B cell (primary cell): ENCODE measurements at regions not wholly inside any gene's neighbourhood (a gene's known extent, or its start where the extent isn't known, plus 50 kb on each side); places are given as distances from the start of the nearest gene placed in this dataset.

ENCODE experiments used
- ATAC-seq: fragments of 200-7000 bp; cut with Tn5 transposase; one replicate; pipeline ENCODE4 v1.10.0; 2021; ENCODE audit warnings: low read depth, mild to moderate bottlenecking, moderate number of reproducible peaks, moderate library complexity
- CTCF ChIA-PET: fragments of 350-600 bp; sonication (Branson Sonifier 250); formaldehyde crosslinking; loops from one replicate; lab custom pipeline; 2021; ENCODE audit warnings: antibody characterized with exemption, inconsistent platforms; lab: Charles Lee
- POLR2A ChIA-PET: fragments of 350-600 bp; sonication (Branson Sonifier 250); formaldehyde crosslinking; loops from one replicate; lab custom pipeline; 2021; ENCODE audit warnings: antibody characterized with exemption; lab: Charles Lee
- DNase-seq: peaks from one replicate; pipeline ENCODE4 v3.0.0; 2013
- H2AFZ ChIP-seq: 2 replicates; pipeline ENCODE4 v1.6.1; 2012; ENCODE audit warnings: mild to moderate bottlenecking, low read depth, low read length; ENCODE audit not compliant: insufficient read depth, poor library complexity, severe bottlenecking
- H3K27ac ChIP-seq, 2 donors: 1 replicate in 1 of 2; 2 replicates in 1 of 2; pipeline ENCODE4 v1.5.1; 2012 to 2013; ENCODE audit warnings: low read length in 2 of 2, mild to moderate bottlenecking in 2 of 2, moderate library complexity in 1 of 2
- H3K27me3 ChIP-seq, 4 experiments: fragments of 200-600 bp in 1 of 4; sonication (generic) in 1 of 4; replicated peaks in 1 of 4; 1 replicate in 2 of 4; 2 replicates in 2 of 4; pipeline versions ENCODE4 v1.6.1 to v1.7.0; 2013 to 2016; ENCODE audit warnings: low read length in 3 of 4, mild to moderate bottlenecking in 2 of 4, mixed read lengths in 1 of 4, moderate library complexity in 1 of 4; ENCODE audit not compliant: insufficient read depth in 4 of 4, control insufficient read depth in 3 of 4; ENCODE audit errors: control extremely low read depth in 1 of 4
- H3K36me3 ChIP-seq, 2 experiments: replicated peaks in 1 of 2; 1 replicate in 1 of 2; 2 replicates in 1 of 2; pipeline versions ENCODE4 v1.6.1 to v1.7.1; 2013; ENCODE audit warnings: low read length in 1 of 2; ENCODE audit not compliant: insufficient read depth in 2 of 2, control insufficient read depth in 1 of 2; ENCODE audit errors: control extremely low read depth in 1 of 2, extremely low read depth in 1 of 2
- H3K4me1 ChIP-seq, 2 donors: fragments of 200-600 bp in 1 of 2; sonication (generic) in 1 of 2; 1 replicate in 1 of 2; 2 replicates in 1 of 2; pipeline versions ENCODE4 v1.5.1 to v1.6.1; 2013 to 2017; ENCODE audit warnings: low read length in 2 of 2; ENCODE audit not compliant: control insufficient read depth in 2 of 2, insufficient read depth in 2 of 2
- H3K4me2 ChIP-seq: replicated peaks from 2 replicates; pipeline ENCODE3; 2012; ENCODE audit warnings: mild to moderate bottlenecking, low read depth, low read length; ENCODE audit not compliant: poor library complexity, severe bottlenecking
- H3K4me3 ChIP-seq, 5 experiments: fragments of 200-600 bp in 1 of 5; sonication (generic) in 1 of 5; 1 replicate in 3 of 5; 2 replicates in 2 of 5; pipeline versions ENCODE4 v1.5.1 to v1.7.0; 2011 to 2016; ENCODE audit warnings: low read length in 4 of 5, mild to moderate bottlenecking in 4 of 5, low read depth in 2 of 5, control low read depth in 1 of 5, moderate library complexity in 1 of 5; ENCODE audit not compliant: insufficient read depth in 1 of 5; ENCODE audit errors: control extremely low read depth in 1 of 5, extremely low read depth in 1 of 5
- H3K79me2 ChIP-seq: fragments of 200-600 bp; sonication (generic); one replicate; pipeline ENCODE4 v1.6.0; 2016; ENCODE audit warnings: low read length; ENCODE audit not compliant: control insufficient read depth, insufficient read depth
- H3K9ac ChIP-seq: fragments of 200-600 bp; sonication (generic); 2 replicates; pipeline ENCODE4 v1.6.1; 2017; ENCODE audit warnings: mild to moderate bottlenecking, low read length, moderate library complexity
- H3K9me3 ChIP-seq, 3 donors: one replicate each; pipeline versions ENCODE4 v1.6.1 to v1.7.1; 2013; ENCODE audit warnings: low read length in 2 of 3; ENCODE audit not compliant: control insufficient read depth in 2 of 3, insufficient read depth in 1 of 3; ENCODE audit errors: control extremely low read depth in 1 of 3
- H4K20me1 ChIP-seq: 2 replicates; pipeline ENCODE4 v1.6.0; 2012; ENCODE audit warnings: mild to moderate bottlenecking, low read length; ENCODE audit not compliant: insufficient read depth, control insufficient read depth, poor library complexity, severe bottlenecking
- H3K27ac Mint-ChIP-seq: one replicate; pipeline ENCODE4 v1.8.0; 2021; ENCODE audit warnings: mixed read lengths
- H3K27me3 Mint-ChIP-seq: one replicate; pipeline ENCODE4 v1.8.0; 2021; ENCODE audit warnings: mixed read lengths
- H3K4me1 Mint-ChIP-seq: one replicate; pipeline ENCODE4 v1.8.0; 2021; ENCODE audit warnings: mixed read lengths
- H3K4me3 Mint-ChIP-seq: one replicate; pipeline ENCODE4 v1.8.0; 2021; ENCODE audit warnings: mixed read lengths
- H3K9me3 Mint-ChIP-seq: one replicate; pipeline ENCODE4 v1.8.0; 2022; ENCODE audit warnings: mixed read lengths; ENCODE audit not compliant: insufficient read depth
- EZH2 ChIP-seq: IDR thresholded peaks from 2 replicates; pipeline ENCODE4 v1.6.1; 2012; ENCODE audit warnings: borderline replicate concordance, low read depth, mild to moderate bottlenecking, moderate library complexity, low read length; ENCODE audit not compliant: insufficient read depth, poor library complexity, severe bottlenecking
- WGBS: methylation state at CpG from one replicate; pipeline ENCODE4 v1.1.5; 2013; ENCODE audit warnings: missing lambda C conversion rate; ENCODE audit not compliant: insufficient coverage; 5-methylcytosine and 5-hydroxymethylcytosine counted together
- intact Hi-C: fragments of 100-400 bp; cut with micrococcal nuclease; formaldehyde crosslinking; loops from one replicate; pipeline ENCODE4 v1.10.0; 2022
- TF ChIP-seq, protein P1 (sequence below): fragments of 200-600 bp; IDR thresholded peaks from one replicate; pipeline ENCODE4 v1.8.0; 2022; ENCODE audit warnings: antibody characterized with exemption, mild to moderate bottlenecking

DNA sequence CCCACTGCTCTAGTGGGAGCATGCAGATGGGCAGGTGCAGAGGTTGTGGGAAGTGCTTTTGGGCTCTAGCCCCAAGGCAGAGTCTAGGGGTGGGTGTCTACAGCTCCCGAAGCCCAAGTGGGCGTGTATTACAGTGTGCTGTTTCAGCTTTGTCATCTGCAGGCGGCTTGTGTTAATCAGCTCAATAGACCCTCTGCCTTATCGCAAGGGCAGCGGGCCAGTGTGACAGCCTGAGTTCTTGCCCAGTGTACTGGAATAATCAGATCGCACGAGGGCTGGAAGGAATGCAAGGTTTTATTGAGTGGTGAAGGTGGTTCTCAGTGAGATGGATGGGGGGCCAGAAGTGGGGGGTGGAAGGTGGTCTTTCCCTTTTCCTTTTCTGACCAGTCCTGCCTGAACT is 529.4 kb upstream of the AMOT start:
- Mint-ChIP-seq H3K27me3 (no peaks in the 10 kb centered on the region), H3K4me1 (no peaks in the 10 kb centered on the region), H3K9me3 (no peaks in the 10 kb centered on the region), H3K27ac (no peak overlapping the region), H3K4me3 (no peak overlapping the region)
- Histone ChIP-seq H3K9ac (no peak overlapping the region), H3K9me3 (no peaks in the 10 kb centered on the region), H3K4me1 (no peaks in the 10 kb centered on the region), H2AFZ (no peak overlapping the region), H4K20me1 (no peaks in the 10 kb centered on the region), H3K79me2 (no peaks in the 10 kb centered on the region), H3K4me3 (no peak overlapping the region), H3K27me3 (no peaks in the 10 kb centered on the region), H3K4me2 (no peak overlapping the region), H3K27ac (no peak overlapping the region), H3K36me3 (no peaks in the 10 kb centered on the region)
- CTCF ChIA-PET = no interaction called here
- TF ChIP-seq, protein P1, sequence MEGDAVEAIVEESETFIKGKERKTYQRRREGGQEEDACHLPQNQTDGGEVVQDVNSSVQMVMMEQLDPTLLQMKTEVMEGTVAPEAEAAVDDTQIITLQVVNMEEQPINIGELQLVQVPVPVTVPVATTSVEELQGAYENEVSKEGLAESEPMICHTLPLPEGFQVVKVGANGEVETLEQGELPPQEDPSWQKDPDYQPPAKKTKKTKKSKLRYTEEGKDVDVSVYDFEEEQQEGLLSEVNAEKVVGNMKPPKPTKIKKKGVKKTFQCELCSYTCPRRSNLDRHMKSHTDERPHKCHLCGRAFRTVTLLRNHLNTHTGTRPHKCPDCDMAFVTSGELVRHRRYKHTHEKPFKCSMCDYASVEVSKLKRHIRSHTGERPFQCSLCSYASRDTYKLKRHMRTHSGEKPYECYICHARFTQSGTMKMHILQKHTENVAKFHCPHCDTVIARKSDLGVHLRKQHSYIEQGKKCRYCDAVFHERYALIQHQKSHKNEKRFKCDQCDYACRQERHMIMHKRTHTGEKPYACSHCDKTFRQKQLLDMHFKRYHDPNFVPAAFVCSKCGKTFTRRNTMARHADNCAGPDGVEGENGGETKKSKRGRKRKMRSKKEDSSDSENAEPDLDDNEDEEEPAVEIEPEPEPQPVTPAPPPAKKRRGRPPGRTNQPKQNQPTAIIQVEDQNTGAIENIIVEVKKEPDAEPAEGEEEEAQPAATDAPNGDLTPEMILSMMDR = no peak
- TF ChIP-seq EZH2 = no peak
- 80% methylated on average over 3 of the region's 7 CpGs for WGBS
- POLR2A ChIA-PET = no interaction called here
- DNase-seq (no peak), ATAC-seq (no peak)
- intact Hi-C loops = no loop called here

DNA sequence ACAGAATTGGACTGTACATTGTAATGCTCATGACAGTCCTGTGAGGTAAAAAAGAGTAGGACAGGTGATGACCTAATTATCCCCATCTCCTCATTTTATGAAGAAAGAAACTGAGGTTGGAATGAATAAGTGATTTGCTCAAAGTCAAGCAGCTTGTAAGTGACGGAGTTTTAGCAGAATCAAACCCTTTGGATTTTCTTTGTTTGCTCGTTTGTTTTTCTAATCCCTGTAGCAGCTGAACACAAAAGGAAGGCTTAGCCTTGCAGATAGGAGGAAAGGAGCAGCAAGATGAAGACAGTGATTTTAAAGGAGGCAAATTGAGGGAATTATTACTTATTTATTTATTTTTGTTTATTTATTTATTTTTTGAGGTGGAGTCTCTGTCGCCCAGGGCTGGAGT is 528.4 kb upstream of the AMOT start:
- H4K20me1 ChIP-seq = no peaks in the 10 kb centered on the region
- Mint-ChIP-seq H3K4me1 (no peaks in the 10 kb centered on the region), H3K9me3 (peaks cover 2% of the 10 kb centered on the region), H3K27me3 (no peaks in the 10 kb centered on the region), H3K4me3 (no peak overlapping the region), H3K27ac (no peak overlapping the region)
- no peak overlapping the region for H2AFZ ChIP-seq
- H3K4me2 ChIP-seq = no peak overlapping the region
- ChIA-PET POLR2A (no interaction called here), CTCF (no interaction called here)
- no peaks in the 10 kb centered on the region for H3K36me3 ChIP-seq
- intact Hi-C loops = no loop called here
- H3K9ac ChIP-seq = no peak overlapping the region
- ATAC-seq (no peak), DNase-seq (no peak)
- H3K4me3 ChIP-seq = no peak overlapping the region
- H3K27me3 ChIP-seq = no peaks in the 10 kb centered on the region
- H3K79me2 ChIP-seq = no peaks in the 10 kb centered on the region
- no peaks in the 10 kb centered on the region for H3K4me1 ChIP-seq
- no peak for TF ChIP-seq EZH2
- TF ChIP-seq, protein P1 = no peak
- H3K9me3 ChIP-seq = no peaks in the 10 kb centered on the region
- no peak overlapping the region for H3K27ac ChIP-seq
- WGBS = no CpG with 5 or more reads among the region's 3 CpGs
